ENCODE measurements at regions not wholly inside any gene's neighbourhood (a gene's known extent, or its start where the extent isn't known, plus 50 kb on each side); places are given as distances from the start of the nearest gene placed in this dataset.

DNA sequence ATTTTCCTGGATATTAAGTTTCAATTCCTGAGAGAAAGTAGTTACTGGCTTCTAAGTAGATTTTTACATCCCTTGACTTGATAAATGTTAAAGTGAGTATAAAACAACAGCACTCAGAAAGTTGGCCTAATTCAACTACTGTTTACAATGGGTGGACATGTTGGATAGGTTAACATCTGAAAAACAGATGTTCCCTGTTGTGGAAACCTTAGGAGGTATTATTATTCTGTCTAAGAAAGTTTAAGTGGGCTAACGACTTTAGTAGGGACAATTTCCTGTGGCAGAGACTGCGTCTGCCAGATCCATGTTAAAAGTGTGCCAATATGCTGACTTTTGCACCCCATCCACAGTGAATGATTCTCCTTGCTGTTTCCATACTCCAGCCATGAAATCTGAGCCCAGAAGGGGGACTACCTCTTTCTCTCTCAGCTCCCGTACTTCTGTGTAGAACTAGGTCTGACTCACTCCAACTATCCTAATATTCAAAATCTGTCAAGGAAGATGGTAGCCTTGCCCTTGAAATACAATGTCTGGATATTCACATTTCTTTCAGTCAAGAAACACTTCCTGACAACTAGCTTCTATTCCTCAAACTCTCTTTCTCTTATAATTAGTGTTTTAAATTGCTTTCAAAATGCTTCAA, 327.5 kb upstream of the HNRNPA3 start:
- H3K36me3 ChIP-seq (ENCODE audit: insufficient read depth, low read length): no peaks in the 10 kb centered on the region
- no peaks in the 10 kb centered on the region for H3K9me3 ChIP-seq (ENCODE audit: low read depth, low read length)
- no peak overlapping the region for H3K27ac ChIP-seq (ENCODE audit: low read depth, low read length)
- no peak overlapping the region for H3K4me2 ChIP-seq (ENCODE audit: insufficient read depth, low read length)
- no peaks in the 10 kb centered on the region for H3K27me3 ChIP-seq (ENCODE audit: insufficient read depth, low read length)
- no peak for TF ChIP-seq CTCF (IDR thresholded peaks at IDR 0.05; ENCODE audit: extremely low read depth, low read depth, low read length)
- DNase-seq (ENCODE audit: insufficient read length, low spot score, missing footprints): no peak
- H3K79me2 ChIP-seq (ENCODE audit: insufficient read depth, low read length): no peaks in the 10 kb centered on the region
- H3K4me3 ChIP-seq (ENCODE audit: insufficient read depth, low read length): no peak overlapping the region
- H2AFZ ChIP-seq (ENCODE audit: low read length): no peak overlapping the region
- H3K4me1 ChIP-seq (ENCODE audit: insufficient read depth, low read length): no peaks in the 10 kb centered on the region
- no peaks in the 10 kb centered on the region for H4K20me1 ChIP-seq (ENCODE audit: insufficient read depth, low read length)

DNA sequence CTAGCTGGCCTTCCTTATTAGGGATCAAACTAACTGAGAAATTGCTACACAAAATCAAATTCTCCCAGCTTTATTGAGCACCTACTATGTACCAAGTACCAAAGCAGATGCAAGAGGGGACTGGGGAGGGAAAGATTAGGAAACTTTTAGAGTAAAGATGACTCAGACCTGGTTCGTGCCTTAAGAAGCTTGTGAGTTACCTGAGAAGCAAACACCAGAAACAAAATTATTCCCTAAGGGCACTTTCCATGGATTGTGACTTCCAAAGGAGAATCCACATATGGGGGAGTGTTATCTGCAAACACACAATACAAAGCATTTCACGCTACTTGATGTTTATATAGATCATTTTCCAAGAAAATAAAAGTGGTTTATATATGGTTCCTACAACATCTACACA, 326.9 kb upstream of the HNRNPA3 start:
- H3K36me3 ChIP-seq (ENCODE audit: insufficient read depth, low read length): no peaks in the 10 kb centered on the region
- TF ChIP-seq CTCF (IDR thresholded peaks at IDR 0.05; ENCODE audit: extremely low read depth, low read depth, low read length): no peak
- H3K4me1 ChIP-seq (ENCODE audit: insufficient read depth, low read length): no peaks in the 10 kb centered on the region
- H2AFZ ChIP-seq (ENCODE audit: low read length): no peak overlapping the region
- H4K20me1 ChIP-seq (ENCODE audit: insufficient read depth, low read length): no peaks in the 10 kb centered on the region
- H3K9me3 ChIP-seq (ENCODE audit: low read depth, low read length): no peaks in the 10 kb centered on the region
- H3K4me2 ChIP-seq (ENCODE audit: insufficient read depth, low read length): no peak overlapping the region
- H3K27me3 ChIP-seq (ENCODE audit: insufficient read depth, low read length): no peaks in the 10 kb centered on the region
- no peak for DNase-seq (ENCODE audit: insufficient read length, low spot score, missing footprints)
- no peak overlapping the region for H3K27ac ChIP-seq (ENCODE audit: low read depth, low read length)
- H3K4me3 ChIP-seq (ENCODE audit: insufficient read depth, low read length): no peak overlapping the region
- no peaks in the 10 kb centered on the region for H3K79me2 ChIP-seq (ENCODE audit: insufficient read depth, low read length)

GRCh38 chr2:176891105-176891504, 321.5 kb upstream of the HNRNPA3 start:
- H3K9me3 ChIP-seq (ENCODE audit: low read depth, low read length): no peaks in the 10 kb centered on the region
- H3K79me2 ChIP-seq (ENCODE audit: insufficient read depth, low read length): no peaks in the 10 kb centered on the region
- no peaks in the 10 kb centered on the region for H3K27me3 ChIP-seq (ENCODE audit: insufficient read depth, low read length)
- H2AFZ ChIP-seq (ENCODE audit: low read length): no peak overlapping the region
- H3K4me1 ChIP-seq (ENCODE audit: insufficient read depth, low read length): no peaks in the 10 kb centered on the region
- H4K20me1 ChIP-seq (ENCODE audit: insufficient read depth, low read length): no peaks in the 10 kb centered on the region
- DNase-seq (ENCODE audit: insufficient read length, low spot score, missing footprints): no peak
- no peak overlapping the region for H3K4me2 ChIP-seq (ENCODE audit: insufficient read depth, low read length)
- TF ChIP-seq CTCF (IDR thresholded peaks at IDR 0.05; ENCODE audit: extremely low read depth, low read depth, low read length): no peak
- no peak overlapping the region for H3K27ac ChIP-seq (ENCODE audit: low read depth, low read length)
- no peak overlapping the region for H3K4me3 ChIP-seq (ENCODE audit: insufficient read depth, low read length)
- H3K36me3 ChIP-seq (ENCODE audit: insufficient read depth, low read length): no peaks in the 10 kb centered on the region

DNA sequence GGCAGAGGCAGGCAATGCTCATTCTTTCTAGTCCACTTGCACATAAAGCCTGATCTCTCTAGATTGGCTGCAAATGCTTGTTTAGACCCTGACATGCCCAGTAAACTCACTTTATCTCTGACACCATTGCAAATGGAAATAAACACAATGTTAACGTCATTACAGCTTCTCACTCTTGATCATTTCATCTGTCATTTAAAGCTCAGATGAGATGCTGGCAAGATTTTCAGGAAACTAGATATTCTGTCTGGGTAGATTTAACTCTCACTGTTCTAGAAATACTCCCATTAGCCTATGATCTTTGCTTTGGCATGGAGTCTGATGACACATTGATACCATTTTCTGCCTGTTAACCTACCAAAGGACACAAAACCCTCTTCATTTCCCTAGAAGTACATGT, 320.7 kb upstream of the HNRNPA3 start:
- DNase-seq (ENCODE audit: insufficient read length, low spot score, missing footprints): no peak
- H3K27ac ChIP-seq (ENCODE audit: low read depth, low read length): no peak overlapping the region
- H2AFZ ChIP-seq (ENCODE audit: low read length): no peak overlapping the region
- no peaks in the 10 kb centered on the region for H3K27me3 ChIP-seq (ENCODE audit: insufficient read depth, low read length)
- no peaks in the 10 kb centered on the region for H3K9me3 ChIP-seq (ENCODE audit: low read depth, low read length)
- no peaks in the 10 kb centered on the region for H3K4me1 ChIP-seq (ENCODE audit: insufficient read depth, low read length)
- H3K4me2 ChIP-seq (ENCODE audit: insufficient read depth, low read length): no peak overlapping the region
- no peaks in the 10 kb centered on the region for H4K20me1 ChIP-seq (ENCODE audit: insufficient read depth, low read length)
- H3K79me2 ChIP-seq (ENCODE audit: insufficient read depth, low read length): no peaks in the 10 kb centered on the region
- H3K4me3 ChIP-seq (ENCODE audit: insufficient read depth, low read length): no peak overlapping the region
- no peaks in the 10 kb centered on the region for H3K36me3 ChIP-seq (ENCODE audit: insufficient read depth, low read length)
- no peak for TF ChIP-seq CTCF (IDR thresholded peaks at IDR 0.05; ENCODE audit: extremely low read depth, low read depth, low read length)
